NCI-H1930 (cell line): ENCODE measurements at regions not wholly inside any gene's neighbourhood (a gene's known extent, or its start where the extent isn't known, plus 50 kb on each side); places are given as distances from the start of the nearest gene placed in this dataset.
"Not testable (repeated sequence)": the region's sequence is repeated elsewhere in the genome, so short reads cannot be mapped to it uniquely, and the experiment has no call there.

Source experiments
- DNase-seq, 2 experiments: peaks; one replicate each; lab custom pipeline; 2025; lab: John Stamatoyannopoulos, UW

GRCh38 chr19:29013325-29013724 is 199.6 kb downstream of the UQCRFS1 start:
- DNase-seq = no peak

GRCh38 chr19:29012457-29012856 is 200.5 kb downstream of the UQCRFS1 start:
- no peak for DNase-seq

- no peak for DNase-seq
Observed at GRCh38 chr19:29010276-29010675, 202.7 kb downstream of the UQCRFS1 start.

GRCh38 chr19:29006057-29006735 is 206.8 kb downstream of the UQCRFS1 start:
- DNase-seq = no peak

- DNase-seq = no peak
Observed at GRCh38 chr19:29004796-29005195, 208.2 kb downstream of the UQCRFS1 start.

GRCh38 chr19:29003641-29004409 is 209.1 kb downstream of the UQCRFS1 start:
- no peak for DNase-seq

GRCh38 chr19:29002336-29002735 is 210.6 kb downstream of the UQCRFS1 start:
- DNase-seq = no peak

DNA sequence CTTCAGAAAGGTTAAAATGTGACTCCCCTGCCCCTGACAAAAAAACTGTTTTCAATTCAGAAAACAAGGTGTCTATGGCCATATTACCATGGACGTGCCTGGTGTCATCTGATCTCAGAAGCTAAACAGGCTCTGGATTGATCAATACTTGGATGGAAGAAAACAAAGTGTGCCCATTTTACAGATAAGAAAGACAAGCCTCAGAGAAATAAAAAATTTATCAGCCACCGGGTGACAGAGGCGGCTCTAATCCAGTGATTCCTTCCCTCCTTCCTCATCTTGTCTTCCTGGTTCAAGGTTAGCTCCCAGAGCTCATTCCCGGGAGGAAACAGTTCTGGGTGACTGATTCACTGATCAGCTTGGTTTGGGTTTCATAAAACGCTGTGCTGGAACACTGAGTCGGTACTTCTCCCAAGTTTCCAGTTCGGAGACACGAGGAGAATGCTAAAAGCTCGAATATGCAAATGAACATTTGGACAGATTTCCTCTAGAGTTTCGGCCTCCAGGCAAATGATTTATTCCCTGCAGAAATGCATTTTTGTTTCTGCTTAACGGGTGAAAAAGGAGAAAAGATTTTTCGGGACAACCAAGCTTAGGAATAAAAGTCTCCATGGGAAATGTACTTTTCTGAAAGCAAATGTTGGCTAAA is 211.2 kb downstream of the UQCRFS1 start:
- no peak for DNase-seq

GRCh38 chr19:29001141-29001581 is 211.8 kb downstream of the UQCRFS1 start:
- no peak for DNase-seq

DNA sequence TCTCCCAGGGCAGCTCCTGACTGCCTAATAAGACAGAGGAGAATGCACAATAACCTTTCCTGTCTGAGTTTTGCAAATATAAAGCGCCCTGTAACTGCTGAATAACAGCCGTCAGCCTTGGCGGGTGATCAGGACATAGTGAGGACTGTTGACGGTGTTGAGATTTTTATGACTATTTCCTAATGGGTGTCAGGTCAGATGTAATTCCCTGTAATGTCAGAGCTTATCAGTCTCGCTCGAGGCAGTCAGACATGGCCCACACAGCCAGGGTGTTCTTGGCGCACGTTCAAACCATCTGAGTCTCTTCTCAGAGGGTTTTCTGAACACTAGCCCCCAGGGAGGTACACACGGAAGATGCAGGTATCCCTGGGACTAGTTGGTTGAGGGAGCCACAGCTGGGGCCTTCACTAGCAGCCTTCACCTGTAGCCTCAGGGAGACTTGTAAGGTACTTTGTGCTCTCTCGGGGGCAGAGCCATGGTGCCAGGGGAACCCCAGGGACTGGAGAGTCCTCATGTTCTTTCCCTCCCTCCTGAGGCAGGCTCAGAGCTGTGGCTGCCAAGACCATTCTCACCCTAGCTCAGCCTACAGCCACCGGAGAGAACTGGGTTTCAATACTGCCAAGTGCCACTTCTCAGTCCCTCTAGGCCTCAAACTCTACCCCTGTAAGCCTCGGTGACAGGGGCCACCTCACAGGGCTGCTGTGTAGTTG is 213.1 kb downstream of the UQCRFS1 start:
- DNase-seq = no peak

DNA sequence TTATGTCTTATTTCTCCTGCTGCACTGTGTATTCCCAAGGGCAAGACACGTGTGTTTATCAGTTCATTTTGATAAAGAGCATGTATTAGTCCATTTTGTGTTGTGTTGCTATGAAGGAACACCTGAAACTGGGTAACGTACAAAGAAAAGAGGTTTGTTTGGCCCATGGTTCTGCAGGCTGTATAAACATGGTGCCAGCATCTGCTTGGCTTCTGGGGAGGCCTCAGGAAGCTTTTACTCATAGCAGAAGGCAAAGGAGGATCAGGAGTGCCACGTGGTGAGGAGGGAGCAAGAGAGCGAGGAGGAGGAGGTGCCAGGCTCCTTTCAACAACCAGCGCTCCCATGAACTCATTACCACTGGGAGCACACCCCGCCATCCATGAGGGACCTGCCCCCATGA is 214.0 kb downstream of the UQCRFS1 start:
- DNase-seq = no peak

DNA sequence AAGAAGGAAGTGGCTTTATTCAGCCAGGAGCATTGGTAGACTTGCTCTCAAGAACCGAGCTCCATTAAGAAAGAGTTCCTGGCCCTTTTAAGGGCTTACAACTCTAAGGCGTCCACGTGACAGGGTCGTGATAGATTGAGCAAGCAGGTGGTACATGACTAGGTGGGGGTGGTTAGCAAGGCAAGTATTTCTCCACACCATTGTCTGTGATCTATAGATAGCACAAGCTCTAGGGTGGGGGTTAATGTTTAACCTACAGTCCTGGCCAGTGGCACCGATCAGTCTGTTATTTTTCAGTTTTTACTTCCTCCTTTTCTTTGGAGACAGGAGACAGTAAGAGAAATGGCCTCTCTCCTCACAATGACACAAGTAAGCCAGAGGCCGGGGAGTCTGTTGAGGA is 215.1 kb downstream of the UQCRFS1 start:
- DNase-seq = not testable (repeated sequence)

DNA sequence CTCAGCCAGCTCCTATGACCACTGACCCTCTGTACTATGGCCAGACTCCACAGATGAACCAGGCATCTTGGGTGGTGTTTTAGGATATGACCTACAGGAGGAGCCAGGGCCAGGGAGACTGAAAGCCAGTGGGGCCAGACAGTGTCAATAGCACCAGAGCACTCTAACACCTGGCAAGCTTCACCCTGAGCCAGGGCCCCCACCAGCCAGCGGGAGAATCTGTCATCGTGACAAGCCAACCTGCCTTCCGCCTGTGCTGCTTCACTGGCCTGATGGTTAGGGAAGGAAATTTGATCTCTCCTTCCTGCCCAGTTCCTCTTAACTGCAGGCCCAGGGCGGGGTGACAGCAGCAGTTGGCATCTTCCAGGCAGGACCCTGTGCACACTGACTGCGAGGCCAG is 222.4 kb downstream of the UQCRFS1 start:
- DNase-seq = no peak

GRCh38 chr19:28989739-28990138 is 223.2 kb downstream of the UQCRFS1 start:
- DNase-seq = no peak

DNA sequence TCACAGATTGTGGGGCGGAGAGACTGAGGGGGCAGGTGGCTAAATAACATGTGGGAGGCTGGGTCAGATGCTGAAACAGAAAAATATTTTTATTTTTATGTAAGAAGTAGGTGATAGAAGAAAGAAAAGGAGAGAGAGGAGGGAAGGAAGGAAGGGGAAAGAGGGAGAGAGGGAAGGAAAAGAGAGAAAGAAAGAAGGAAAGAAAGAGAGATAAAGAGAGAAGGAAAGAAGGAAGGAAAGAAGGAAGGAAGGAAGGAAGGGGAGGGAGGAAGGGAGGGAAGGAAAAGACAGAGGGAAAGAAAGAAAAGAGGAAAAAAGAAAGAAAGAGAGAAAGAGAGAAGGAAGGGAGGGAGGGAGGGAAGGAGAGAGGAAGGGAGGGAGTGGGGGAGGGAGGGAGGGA is 224.9 kb downstream of the UQCRFS1 start:
- no peak for DNase-seq

- no peak for DNase-seq
Observed at GRCh38 chr19:28987177-28987576, 225.8 kb downstream of the UQCRFS1 start.

- DNase-seq = no peak
Observed at GRCh38 chr19:28985201-28985600, 227.8 kb downstream of the UQCRFS1 start.

GRCh38 chr19:28984315-28984714 is 228.6 kb downstream of the UQCRFS1 start:
- DNase-seq = no peak

GRCh38 chr19:28983430-28983829 is 229.5 kb downstream of the UQCRFS1 start:
- no peak for DNase-seq

DNA sequence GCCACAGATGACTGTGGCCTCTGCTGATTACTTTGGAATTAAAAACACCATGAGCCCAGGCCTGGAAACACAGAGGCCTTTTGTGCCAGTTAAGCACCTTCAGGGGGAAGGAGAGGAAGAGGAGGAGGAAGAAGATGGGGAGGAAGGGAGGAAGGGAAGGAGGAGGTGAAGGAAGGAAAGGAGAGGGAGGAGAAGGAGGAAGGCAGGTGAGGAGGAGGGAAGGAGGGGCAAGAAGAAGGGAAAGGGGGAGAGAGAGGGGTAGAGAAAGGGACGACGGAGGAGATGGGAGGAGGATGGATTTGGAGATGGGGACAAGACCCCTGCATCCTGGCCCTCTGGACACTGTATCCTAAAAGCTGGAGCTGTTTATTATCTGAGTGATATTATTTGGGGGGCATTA is 231.0 kb downstream of the UQCRFS1 start:
- DNase-seq = no peak

GRCh38 chr19:28981518-28981917 is 231.4 kb downstream of the UQCRFS1 start:
- DNase-seq = no peak

- no peak for DNase-seq
Observed at GRCh38 chr19:28980236-28980868, 232.6 kb downstream of the UQCRFS1 start.
